OCI-LY3 (cell line): ENCODE measurements at regions not wholly inside any gene's neighbourhood (a gene's known extent, or its start where the extent isn't known, plus 50 kb on each side); places are given as distances from the start of the nearest gene placed in this dataset.

ENCODE experiments used
- EZH2phosphoT487 ChIP-seq: fragments of 200-600 bp; shearing (Covaris generic); IDR thresholded peaks from 2 replicates; pipeline ENCODE4 v1.6.1; 2018; ENCODE audit warnings: antibody characterized with exemption, mixed run types, low read depth
- TF ChIP-seq, protein P1 (sequence below): fragments of 200-600, 300-600 bp; sonication (generic); IDR thresholded peaks from 2 replicates; pipeline ENCODE4 v1.5.1; 2014; ENCODE audit warnings: antibody characterized with exemption, low read length, low read depth

DNA sequence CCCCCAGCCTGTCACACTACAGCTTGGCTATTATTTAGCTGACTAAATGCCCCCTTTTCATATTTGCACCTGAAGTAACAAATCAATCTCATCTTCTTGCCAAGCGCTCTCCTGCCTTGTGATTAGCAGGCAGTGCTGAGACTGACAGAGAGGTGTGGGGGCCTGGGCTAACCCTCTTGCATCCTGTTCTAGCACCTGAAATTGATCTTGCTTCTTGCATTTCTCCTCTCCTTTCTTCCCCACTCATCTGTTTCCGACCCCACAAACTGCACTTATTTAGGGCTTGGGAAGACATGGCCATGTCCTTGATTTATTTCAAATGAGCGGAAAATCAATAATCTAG lies 309.0 kb upstream of the PROK2 start:
- TF ChIP-seq, protein P1, sequence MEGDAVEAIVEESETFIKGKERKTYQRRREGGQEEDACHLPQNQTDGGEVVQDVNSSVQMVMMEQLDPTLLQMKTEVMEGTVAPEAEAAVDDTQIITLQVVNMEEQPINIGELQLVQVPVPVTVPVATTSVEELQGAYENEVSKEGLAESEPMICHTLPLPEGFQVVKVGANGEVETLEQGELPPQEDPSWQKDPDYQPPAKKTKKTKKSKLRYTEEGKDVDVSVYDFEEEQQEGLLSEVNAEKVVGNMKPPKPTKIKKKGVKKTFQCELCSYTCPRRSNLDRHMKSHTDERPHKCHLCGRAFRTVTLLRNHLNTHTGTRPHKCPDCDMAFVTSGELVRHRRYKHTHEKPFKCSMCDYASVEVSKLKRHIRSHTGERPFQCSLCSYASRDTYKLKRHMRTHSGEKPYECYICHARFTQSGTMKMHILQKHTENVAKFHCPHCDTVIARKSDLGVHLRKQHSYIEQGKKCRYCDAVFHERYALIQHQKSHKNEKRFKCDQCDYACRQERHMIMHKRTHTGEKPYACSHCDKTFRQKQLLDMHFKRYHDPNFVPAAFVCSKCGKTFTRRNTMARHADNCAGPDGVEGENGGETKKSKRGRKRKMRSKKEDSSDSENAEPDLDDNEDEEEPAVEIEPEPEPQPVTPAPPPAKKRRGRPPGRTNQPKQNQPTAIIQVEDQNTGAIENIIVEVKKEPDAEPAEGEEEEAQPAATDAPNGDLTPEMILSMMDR = no peak
- no peak for TF ChIP-seq EZH2phosphoT487
